NCI-H2029 treated with DMSO at 0.1 percent for 48 hours (cell line): ENCODE measurements at regions not wholly inside any gene's neighbourhood (a gene's known extent, or its start where the extent isn't known, plus 50 kb on each side); places are given as distances from the start of the nearest gene placed in this dataset.
"Not testable (repeated sequence)": the region's sequence is repeated elsewhere in the genome, so short reads cannot be mapped to it uniquely, and the experiment has no call there.

Experiments used
- DNase-seq: peaks from one replicate; lab custom pipeline; 2025; lab: John Stamatoyannopoulos, UW

GRCh38 chr13:44704811-44705210 is 128.7 kb upstream of the TSC22D1 start:
- not testable (repeated sequence) for DNase-seq

GRCh38 chr13:44703371-44703770 is 127.2 kb upstream of the TSC22D1 start:
- no peak for DNase-seq

GRCh38 chr13:44698066-44698465 is 121.9 kb upstream of the TSC22D1 start:
- no peak for DNase-seq

GRCh38 chr13:44697058-44697457 is 120.9 kb upstream of the TSC22D1 start:
- DNase-seq = no peak

GRCh38 chr13:44695520-44695919 is 119.4 kb upstream of the TSC22D1 start:
- DNase-seq = no peak

- DNase-seq = no peak
Measured at GRCh38 chr13:44694842-44695241, 118.7 kb upstream of the TSC22D1 start.

- DNase-seq = no peak
Measured at GRCh38 chr13:44694291-44694690, 118.2 kb upstream of the TSC22D1 start.

GRCh38 chr13:44693156-44693764 is 117.1 kb upstream of the TSC22D1 start:
- no peak for DNase-seq

GRCh38 chr13:44692173-44692713 is 116.1 kb upstream of the TSC22D1 start:
- no peak for DNase-seq

- no peak for DNase-seq
Measured at GRCh38 chr13:44690376-44690775, 114.2 kb upstream of the TSC22D1 start.

- DNase-seq = no peak
Measured at GRCh38 chr13:44688652-44689051, 112.5 kb upstream of the TSC22D1 start.

GRCh38 chr13:44686531-44686934 is 110.4 kb upstream of the TSC22D1 start:
- no peak for DNase-seq

- DNase-seq = no peak
Measured at GRCh38 chr13:44685641-44686040, 109.5 kb upstream of the TSC22D1 start.

- not testable (repeated sequence) for DNase-seq
Measured at GRCh38 chr13:44682416-44682815, 106.3 kb upstream of the TSC22D1 start.

GRCh38 chr13:44680746-44681355 is 104.7 kb upstream of the TSC22D1 start:
- no peak for DNase-seq

- no peak for DNase-seq
Measured at GRCh38 chr13:44679597-44679996, 103.5 kb upstream of the TSC22D1 start.

GRCh38 chr13:44678197-44678596 is 102.1 kb upstream of the TSC22D1 start:
- DNase-seq = no peak

GRCh38 chr13:44676534-44676933 is 100.4 kb upstream of the TSC22D1 start:
- DNase-seq = no peak

- DNase-seq = no peak
Measured at GRCh38 chr13:44669534-44669933, 93.4 kb upstream of the TSC22D1 start.

- DNase-seq = no peak
Measured at GRCh38 chr13:44668688-44669087, 92.6 kb upstream of the TSC22D1 start.

GRCh38 chr13:44667943-44668342 is 91.8 kb upstream of the TSC22D1 start:
- DNase-seq = no peak

GRCh38 chr13:44666538-44666937 is 90.4 kb upstream of the TSC22D1 start:
- DNase-seq = not testable (repeated sequence)

- no peak for DNase-seq
Measured at GRCh38 chr13:44664308-44664707, 88.2 kb upstream of the TSC22D1 start.

GRCh38 chr13:44662515-44662914 is 86.4 kb upstream of the TSC22D1 start:
- DNase-seq = no peak
